K562 (cell line): ENCODE measurements at regions not wholly inside any gene's neighbourhood (a gene's known extent, or its start where the extent isn't known, plus 50 kb on each side); places are given as distances from the start of the nearest gene placed in this dataset.

Source experiments
- ATAC-seq: fragments of 200-7000 bp; cut with Tn5 transposase; 3 replicates; pipeline ENCODE4 v1.9.1; 2020; ENCODE audit warnings: moderate library complexity
- BruUV-seq: library from RNA; stranded (reverse); fragments of 400-500 nt; replicated peaks from 2 replicates; lab custom pipeline; 2021; lab: Mats Ljungman, UMichigan
- CTCF ChIA-PET: fragments of 300-600 bp; formaldehyde crosslinking; extraction: SDS; loops from one replicate; lab custom pipeline; 2021; ENCODE audit warnings: low intra/inter-chr PET ratio; lab: Yijun Ruan, JAX
- POLR2A ChIA-PET: fragments of 300-600, 350-650 bp; sonication (Branson Sonifier 250); formaldehyde crosslinking; extraction: SDS; loops from one replicate; lab custom pipeline; 2021; ENCODE audit warnings: antibody characterized with exemption, inconsistent platforms; lab: Yijun Ruan, JAX
- DNase-seq, 4 experiments: peaks; one replicate each; pipeline versions ENCODE4 v3.0.0 to v3.0.0-alpha.2; 2011 to 2018; ENCODE audit warnings: low spot score in 3 of 4, mixed read lengths in 3 of 4; ENCODE audit errors: extremely low read depth in 1 of 4
- FAIRE-seq: peaks from 2 replicates; lab custom pipeline; 2011; peaks lifted over from hg19 to GRCh38; lab: Jason Lieb, UNC
- H2AFZ ChIP-seq: 2 replicates; pipeline ENCODE4 v1.6.0; 2011; ENCODE audit warnings: low read depth, low read length, control low read depth, inconsistent platforms
- H3K27ac ChIP-seq: fragments of 200-600 bp; 3 replicates; pipeline ENCODE4 v1.8.0; 2011; ENCODE audit warnings: low read depth, mild to moderate bottlenecking, control low read depth, inconsistent platforms, low read length, moderate library complexity, mixed read lengths; ENCODE audit errors: extremely low read depth
- H3K27me3 ChIP-seq, 2 experiments: fragments of 300-600 bp in 1 of 2; 2 replicates in 1 of 2; 3 replicates in 1 of 2; pipeline versions ENCODE4 v1.6.0 to v1.8.0; 2011; ENCODE audit warnings: inconsistent platforms in 2 of 2, low read length in 2 of 2, mild to moderate bottlenecking in 1 of 2, mixed read lengths in 1 of 2, moderate library complexity in 1 of 2; ENCODE audit not compliant: control insufficient read depth in 2 of 2, insufficient read depth in 2 of 2
- H3K36me3 ChIP-seq: fragments of 300-600 bp; 3 replicates; pipeline ENCODE4 v1.8.0; 2011; ENCODE audit warnings: mild to moderate bottlenecking, low read length, inconsistent platforms; ENCODE audit not compliant: control insufficient read depth, insufficient read depth
- H3K4me1 ChIP-seq, 2 experiments: fragments of 200-600 bp in 1 of 2; replicated peaks in 1 of 2; 2 replicates in 1 of 2; 3 replicates in 1 of 2; pipeline versions ENCODE4 v1.5.1 to v1.8.0; 2011; ENCODE audit warnings: inconsistent platforms in 2 of 2, low read length in 2 of 2, mild to moderate bottlenecking in 1 of 2, mixed read lengths in 1 of 2, moderate library complexity in 1 of 2; ENCODE audit not compliant: control insufficient read depth in 2 of 2, insufficient read depth in 2 of 2
- H3K4me2 ChIP-seq: 2 replicates; pipeline ENCODE4 v1.6.1; 2011; ENCODE audit warnings: low read length, control low read depth, inconsistent platforms, mixed read lengths; ENCODE audit not compliant: insufficient read depth
- H3K4me3 ChIP-seq: fragments of 200-600 bp; sonication (generic), shearing (Covaris generic); 2 replicates; pipeline ENCODE4 v1.5.1; 2016; ENCODE audit warnings: control low read depth, inconsistent platforms
- H3K79me2 ChIP-seq: fragments of 200-600 bp; 3 replicates; pipeline ENCODE4 v1.8.0; 2011; ENCODE audit warnings: low read length, inconsistent platforms; ENCODE audit not compliant: control insufficient read depth, insufficient read depth
- H3K9ac ChIP-seq, 2 experiments: 2 replicates each; pipeline versions ENCODE4 v1.6.0 to v1.6.1; 2011; ENCODE audit warnings: low read depth in 2 of 2, low read length in 2 of 2, control low read depth in 1 of 2, inconsistent platforms in 1 of 2, mild to moderate bottlenecking in 1 of 2, mixed read lengths in 1 of 2; ENCODE audit not compliant: insufficient read depth in 1 of 2
- H3K9me1 ChIP-seq: one replicate; pipeline ENCODE4 v1.6.0; 2011; ENCODE audit warnings: inconsistent platforms, mild to moderate bottlenecking, low read length, moderate library complexity; ENCODE audit not compliant: control insufficient read depth, insufficient read depth
- H3K9me3 ChIP-seq: replicated peaks from 2 replicates; pipeline ENCODE4 v1.5.1; 2011; ENCODE audit warnings: low read depth, low read length, inconsistent platforms; ENCODE audit not compliant: control insufficient read depth, insufficient read depth
- H4K20me1 ChIP-seq: replicated peaks from 2 replicates; pipeline ENCODE4 v1.6.1; 2011; ENCODE audit warnings: low read length, inconsistent platforms, mixed read lengths; ENCODE audit not compliant: control insufficient read depth, insufficient read depth
- CBFB ChIP-seq: sonication (generic); formaldehyde crosslinking; IDR thresholded peaks from 2 replicates; pipeline ENCODE4 v1.4.0; 2020; ENCODE audit warnings: mild to moderate bottlenecking, missing genetic modification reagents
- ETV5 ChIP-seq: sonication (generic); formaldehyde crosslinking; IDR thresholded peaks from 2 replicates; pipeline ENCODE4 v1.4.0; 2020; ENCODE audit warnings: low read depth, mild to moderate bottlenecking, missing genetic modification reagents
- PHTF2 ChIP-seq: fragments of 250-450 bp; sonication (Bioruptor Pico); IDR thresholded peaks from 2 replicates; pipeline ENCODE4 v1.5.0; 2021; ENCODE audit warnings: mild to moderate bottlenecking
- RNF219 ChIP-seq: fragments of 250-450 bp; sonication (Bioruptor Pico); IDR thresholded peaks from 2 replicates; pipeline ENCODE4 v1.5.0; 2022; ENCODE audit warnings: mild to moderate bottlenecking
- SMARCC2 ChIP-seq: fragments of 450-650 bp; IDR thresholded peaks from 2 replicates; pipeline ENCODE4 v1.6.1; 2017; ENCODE audit warnings: antibody characterized with exemption, moderate library complexity, mild to moderate bottlenecking, low read depth
- TAL1 ChIP-seq: fragments of 450-650 bp; IDR thresholded peaks from 2 replicates; pipeline ENCODE4 v1.6.1; 2016; ENCODE audit warnings: mild to moderate bottlenecking
- XRCC5 ChIP-seq: fragments of 200-400 bp; formaldehyde crosslinking; IDR thresholded peaks from 2 replicates; pipeline ENCODE4 v1.6.1; 2017; ENCODE audit warnings: low read depth, mild to moderate bottlenecking, low read length
- ZFX ChIP-seq: sonication (generic); formaldehyde crosslinking; IDR thresholded peaks from 2 replicates; pipeline ENCODE4 v1.8.0; 2022; ENCODE audit warnings: mild to moderate bottlenecking, missing genetic modification reagents, moderate library complexity
- whole genome bisulfite sequencing: fragments of 100-300 bp; shearing (Covaris generic); methylation state at CpG from one replicate; pipeline ENCODE4 v1.1.6; 2016; ENCODE audit warnings: low coverage, mixed read lengths; ENCODE audit not compliant: insufficient coverage; ENCODE audit errors: missing lambda C conversion rate; 5-methylcytosine and 5-hydroxymethylcytosine counted together
- in situ Hi-C: fragments of 300-500 bp; cut with MboI; formaldehyde crosslinking; loops from 4 replicates; pipeline ENCODE4 v1.15.0; 2018; ENCODE audit warnings: inconsistent platforms, mixed read lengths
- intact Hi-C: fragments of 100-400 bp; cut with micrococcal nuclease; formaldehyde crosslinking; loops from 2 replicates; pipeline ENCODE4 v1.14.2; 2022
- TF ChIP-seq, protein P1 (sequence below): fragments of 250-450 bp; sonication (Bioruptor Pico); IDR thresholded peaks from 2 replicates; pipeline ENCODE4 v1.8.0; 2021; ENCODE audit warnings: moderate library complexity, mild to moderate bottlenecking, inconsistent platforms

GRCh38 chrX:35557916-35558315, 240.2 kb upstream of the MAGEB16 start:
- FAIRE-seq (no peak), ATAC-seq (no peak)
- no peaks in the 10 kb centered on the region for H3K9me1 ChIP-seq
- no peaks in the 10 kb centered on the region for H3K9me3 ChIP-seq
- no peaks in the 10 kb centered on the region for H3K79me2 ChIP-seq
- ChIA-PET POLR2A (no interaction called here), CTCF (no interaction called here)
- H3K27ac ChIP-seq: no peak overlapping the region
- H3K36me3 ChIP-seq: no peaks in the 10 kb centered on the region
- no peak overlapping the region for H2AFZ ChIP-seq
- no peaks in the 10 kb centered on the region for H4K20me1 ChIP-seq
- WGBS: 0% methylated on average over 1 of the region's 1 CpG
- H3K4me1 ChIP-seq: no peaks in the 10 kb centered on the region
- H3K9ac ChIP-seq: no peak overlapping the region
- H3K4me2 ChIP-seq: no peak overlapping the region
- in situ Hi-C loops: no loop called here
- H3K4me3 ChIP-seq: no peak overlapping the region
- BruUV-seq: no TSS peak
- intact Hi-C loops: no loop called here
- TF ChIP-seq, protein P1, sequence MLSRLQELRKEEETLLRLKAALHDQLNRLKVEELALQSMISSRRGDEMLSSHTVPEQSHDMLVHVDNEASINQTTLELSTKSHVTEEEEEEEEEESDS (CRISPR knock-in tag): no peak
- TF ChIP-seq ZFX (CRISPR knock-in tag) (no peak), XRCC5 (no peak), TAL1 (no peak), RNF219 (CRISPR knock-in tag) (no peak), PHTF2 (CRISPR knock-in tag) (no peak), ETV5 (no peak), SMARCC2 (no peak), CBFB (CRISPR knock-in tag) (no peak)
- TF ChIP-seq, all 486 proteins: peak for 0
- H3K27me3 ChIP-seq: no peaks in the 10 kb centered on the region
- no peak for DNase-seq
